ENCODE measurements at regions not wholly inside any gene's neighbourhood (a gene's known extent, or its start where the extent isn't known, plus 50 kb on each side); places are given as distances from the start of the nearest gene placed in this dataset.

- Histone ChIP-seq H3K36me3 (ENCODE audit: control insufficient read depth, low read length) (no peaks in the 10 kb centered on the region), H3F3A (ENCODE audit: control insufficient read depth, insufficient read depth) (no peaks in the 10 kb centered on the region), H3K9me3 (ENCODE audit: control insufficient read depth, insufficient read depth, low read length) (no peaks in the 10 kb centered on the region), H3K27me3 (ENCODE audit: control insufficient read depth, low read length) (no peaks in the 10 kb centered on the region), H3K4me2 (ENCODE audit: low read length) (no peak overlapping the region), H3K4me1 (ENCODE audit: control insufficient read depth, low read length) (no peaks in the 10 kb centered on the region), H3K9me2 (replicated peaks; ENCODE audit: control insufficient read depth, low read length) (no peaks in the 10 kb centered on the region), H3K4me3 (ENCODE audit: low read length) (no peak overlapping the region), H4K20me1 (ENCODE audit: control insufficient read depth, insufficient read depth, low read depth, low read length) (no peaks in the 10 kb centered on the region), H3K27ac (ENCODE audit: low read depth, low read length) (no peak overlapping the region), H3K79me2 (ENCODE audit: control insufficient read depth, low read length) (no peaks in the 10 kb centered on the region)
- TF ChIP-seq CTCF (IDR thresholded peaks at IDR 0.05; ENCODE audit: low read depth, low read length, poor library complexity, severe bottlenecking) (no peak), EZH2phosphoT487 (IDR thresholded peaks at IDR 0.05; ENCODE audit: borderline replicate concordance, low read length) (no peak)
Observed at GRCh38 chr1:164999146-164999545, 357.4 kb downstream of the LMX1A start.

GRCh38 chr1:164991763-164992314, 364.7 kb downstream of the LMX1A start:
- Histone ChIP-seq H3K9me2 (replicated peaks; ENCODE audit: control insufficient read depth, low read length) (no peaks in the 10 kb centered on the region), H4K20me1 (ENCODE audit: control insufficient read depth, insufficient read depth, low read depth, low read length) (no peaks in the 10 kb centered on the region), H3K4me2 (ENCODE audit: low read length) (no peak overlapping the region), H3K9me3 (ENCODE audit: control insufficient read depth, insufficient read depth, low read length) (no peaks in the 10 kb centered on the region), H3K36me3 (ENCODE audit: control insufficient read depth, low read length) (no peaks in the 10 kb centered on the region), H3K27me3 (ENCODE audit: control insufficient read depth, low read length) (no peaks in the 10 kb centered on the region), H3F3A (ENCODE audit: control insufficient read depth, insufficient read depth) (no peaks in the 10 kb centered on the region), H3K4me3 (ENCODE audit: low read length) (no peak overlapping the region), H3K4me1 (ENCODE audit: control insufficient read depth, low read length) (no peaks in the 10 kb centered on the region), H3K27ac (ENCODE audit: low read depth, low read length) (no peak overlapping the region), H3K79me2 (ENCODE audit: control insufficient read depth, low read length) (no peaks in the 10 kb centered on the region)
- no peak for TF ChIP-seq EZH2phosphoT487 (IDR thresholded peaks at IDR 0.05; ENCODE audit: borderline replicate concordance, low read length)
- TF ChIP-seq CTCF (IDR thresholded peaks at IDR 0.05; ENCODE audit: low read depth, low read length, poor library complexity, severe bottlenecking), result no peak

GRCh38 chr1:164983023-164983650, 373.4 kb downstream of the LMX1A start:
- Histone ChIP-seq H3K9me2 (replicated peaks; ENCODE audit: control insufficient read depth, low read length) (no peaks in the 10 kb centered on the region), H3K36me3 (ENCODE audit: control insufficient read depth, low read length) (no peaks in the 10 kb centered on the region), H3K9me3 (ENCODE audit: control insufficient read depth, insufficient read depth, low read length) (no peaks in the 10 kb centered on the region), H3K79me2 (ENCODE audit: control insufficient read depth, low read length) (no peaks in the 10 kb centered on the region), H3K27me3 (ENCODE audit: control insufficient read depth, low read length) (no peaks in the 10 kb centered on the region), H3K4me1 (ENCODE audit: control insufficient read depth, low read length) (no peaks in the 10 kb centered on the region), H3K4me2 (ENCODE audit: low read length) (no peak overlapping the region), H4K20me1 (ENCODE audit: control insufficient read depth, insufficient read depth, low read depth, low read length) (no peaks in the 10 kb centered on the region), H3F3A (ENCODE audit: control insufficient read depth, insufficient read depth) (no peaks in the 10 kb centered on the region), H3K4me3 (ENCODE audit: low read length) (no peak overlapping the region), H3K27ac (ENCODE audit: low read depth, low read length) (no peak overlapping the region)
- no peak for TF ChIP-seq CTCF (IDR thresholded peaks at IDR 0.05; ENCODE audit: low read depth, low read length, poor library complexity, severe bottlenecking)
- no peak for TF ChIP-seq EZH2phosphoT487 (IDR thresholded peaks at IDR 0.05; ENCODE audit: borderline replicate concordance, low read length)
